ENCODE measurements at regions not wholly inside any gene's neighbourhood (a gene's known extent, or its start where the extent isn't known, plus 50 kb on each side); places are given as distances from the start of the nearest gene placed in this dataset.
"Not testable (repeated sequence)": the region's sequence is repeated elsewhere in the genome, so short reads cannot be mapped to it uniquely, and the experiment has no call there.

- H3K36me3 ChIP-seq (ENCODE audit: control insufficient read depth in 2 of 2, extremely low read depth in 1 of 2, insufficient read depth in 2 of 2, low read length in 2 of 2); H3K4me1 ChIP-seq (ENCODE audit: control insufficient read depth, extremely low read depth, insufficient read depth, low read length); DNase-seq (ENCODE audit: low read depth, low spot score); CTCF ChIA-PET; H3K9ac ChIP-seq (replicated peaks; ENCODE audit: extremely low read depth, insufficient read depth, low read length); H3K9me1 ChIP-seq (replicated peaks; ENCODE audit: control insufficient read depth, extremely low read depth, insufficient read depth, low read length); intact Hi-C loops (cut with micrococcal nuclease); POLR2A ChIA-PET; FAIRE-seq; H3K79me2 ChIP-seq (ENCODE audit: control insufficient read depth, insufficient read depth, low read length); dilution Hi-C loops (cut with MboI; ENCODE audit: extremely low pct_ligation_motif_present, low sequenced_read_pairs); H3K4me2 ChIP-seq (ENCODE audit: insufficient read depth, low read length); H4K20me1 ChIP-seq (replicated peaks; ENCODE audit: control insufficient read depth, extremely low read depth, insufficient read depth, low read length); H2AFZ ChIP-seq (ENCODE audit: low read depth, low read length); H3K9me3 ChIP-seq (replicated peaks; ENCODE audit: control insufficient read depth, insufficient read depth, low read length); BruUV-seq (replicated peaks); H3K27ac ChIP-seq (ENCODE audit: insufficient read depth, low read depth, low read length); H3K27me3 ChIP-seq (ENCODE audit: control insufficient read depth in 2 of 2, insufficient read depth in 2 of 2, low read length in 2 of 2); H3K4me3 ChIP-seq (replicated peaks in 1 of 3; ENCODE audit: insufficient read depth in 1 of 3, low read depth in 1 of 3, low read length in 3 of 3): not testable (repeated sequence)
These were observed 102.3 kb downstream of the ZNF267 start for GRCh38 chr16:31975826-31976419.

- H3K4me2 ChIP-seq (ENCODE audit: insufficient read depth, low read length); H3K4me1 ChIP-seq (ENCODE audit: control insufficient read depth, extremely low read depth, insufficient read depth, low read length); dilution Hi-C loops (cut with MboI; ENCODE audit: extremely low pct_ligation_motif_present, low sequenced_read_pairs); H3K9me3 ChIP-seq (replicated peaks; ENCODE audit: control insufficient read depth, insufficient read depth, low read length); H2AFZ ChIP-seq (ENCODE audit: low read depth, low read length); intact Hi-C loops (cut with micrococcal nuclease); H3K4me3 ChIP-seq (replicated peaks in 1 of 3; ENCODE audit: insufficient read depth in 1 of 3, low read depth in 1 of 3, low read length in 3 of 3); FAIRE-seq; H3K27ac ChIP-seq (ENCODE audit: insufficient read depth, low read depth, low read length); H3K27me3 ChIP-seq (ENCODE audit: control insufficient read depth in 2 of 2, insufficient read depth in 2 of 2, low read length in 2 of 2); H3K9me1 ChIP-seq (replicated peaks; ENCODE audit: control insufficient read depth, extremely low read depth, insufficient read depth, low read length); CTCF ChIA-PET; H3K36me3 ChIP-seq (ENCODE audit: control insufficient read depth in 2 of 2, extremely low read depth in 1 of 2, insufficient read depth in 2 of 2, low read length in 2 of 2); H3K9ac ChIP-seq (replicated peaks; ENCODE audit: extremely low read depth, insufficient read depth, low read length); DNase-seq (ENCODE audit: low read depth, low spot score); H3K79me2 ChIP-seq (ENCODE audit: control insufficient read depth, insufficient read depth, low read length); H4K20me1 ChIP-seq (replicated peaks; ENCODE audit: control insufficient read depth, extremely low read depth, insufficient read depth, low read length); BruUV-seq (replicated peaks); POLR2A ChIA-PET: not testable (repeated sequence)
These were observed 104.9 kb downstream of the ZNF267 start for GRCh38 chr16:31978463-31978862.

GRCh38 chr16:31981739-31982138, 108.1 kb downstream of the ZNF267 start:
- FAIRE-seq; H2AFZ ChIP-seq (ENCODE audit: low read depth, low read length); H4K20me1 ChIP-seq (replicated peaks; ENCODE audit: control insufficient read depth, extremely low read depth, insufficient read depth, low read length); H3K27ac ChIP-seq (ENCODE audit: insufficient read depth, low read depth, low read length); dilution Hi-C loops (cut with MboI; ENCODE audit: extremely low pct_ligation_motif_present, low sequenced_read_pairs); BruUV-seq (replicated peaks); H3K79me2 ChIP-seq (ENCODE audit: control insufficient read depth, insufficient read depth, low read length); CTCF ChIA-PET; H3K9me1 ChIP-seq (replicated peaks; ENCODE audit: control insufficient read depth, extremely low read depth, insufficient read depth, low read length); H3K4me2 ChIP-seq (ENCODE audit: insufficient read depth, low read length); H3K36me3 ChIP-seq (ENCODE audit: control insufficient read depth in 2 of 2, extremely low read depth in 1 of 2, insufficient read depth in 2 of 2, low read length in 2 of 2); H3K4me3 ChIP-seq (replicated peaks in 1 of 3; ENCODE audit: insufficient read depth in 1 of 3, low read depth in 1 of 3, low read length in 3 of 3); H3K27me3 ChIP-seq (ENCODE audit: control insufficient read depth in 2 of 2, insufficient read depth in 2 of 2, low read length in 2 of 2); H3K9ac ChIP-seq (replicated peaks; ENCODE audit: extremely low read depth, insufficient read depth, low read length); intact Hi-C loops (cut with micrococcal nuclease); H3K9me3 ChIP-seq (replicated peaks; ENCODE audit: control insufficient read depth, insufficient read depth, low read length); POLR2A ChIA-PET; H3K4me1 ChIP-seq (ENCODE audit: control insufficient read depth, extremely low read depth, insufficient read depth, low read length); DNase-seq (ENCODE audit: low read depth, low spot score): not testable (repeated sequence)

DNA sequence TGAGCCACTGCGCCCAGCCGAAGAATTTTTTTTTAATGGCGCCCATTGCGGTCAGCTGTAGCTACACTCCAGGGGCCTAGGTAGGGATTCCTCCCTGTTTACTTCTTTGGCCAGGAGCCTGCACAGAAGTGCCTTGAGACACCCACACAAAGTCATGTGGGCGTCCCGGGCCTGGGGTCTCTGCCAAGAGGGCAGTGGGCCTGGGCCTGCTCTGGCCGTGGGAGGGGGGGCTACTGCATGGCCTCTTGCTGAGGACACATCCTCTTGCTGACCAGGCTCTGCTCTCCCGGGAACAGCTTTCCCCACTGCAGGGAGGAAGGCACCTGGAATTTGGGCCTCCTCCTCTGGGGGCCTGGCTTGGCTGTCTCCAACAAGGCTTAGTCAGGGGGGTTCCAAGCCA, 109.4 kb downstream of the ZNF267 start:
- H3K27me3 ChIP-seq (ENCODE audit: control insufficient read depth in 2 of 2, insufficient read depth in 2 of 2, low read length in 2 of 2); H4K20me1 ChIP-seq (replicated peaks; ENCODE audit: control insufficient read depth, extremely low read depth, insufficient read depth, low read length); H3K4me2 ChIP-seq (ENCODE audit: insufficient read depth, low read length); H3K9me3 ChIP-seq (replicated peaks; ENCODE audit: control insufficient read depth, insufficient read depth, low read length); H3K9me1 ChIP-seq (replicated peaks; ENCODE audit: control insufficient read depth, extremely low read depth, insufficient read depth, low read length); dilution Hi-C loops (cut with MboI; ENCODE audit: extremely low pct_ligation_motif_present, low sequenced_read_pairs); H3K79me2 ChIP-seq (ENCODE audit: control insufficient read depth, insufficient read depth, low read length); DNase-seq (ENCODE audit: low read depth, low spot score); BruUV-seq (replicated peaks); FAIRE-seq; intact Hi-C loops (cut with micrococcal nuclease); CTCF ChIA-PET; H3K27ac ChIP-seq (ENCODE audit: insufficient read depth, low read depth, low read length); H3K9ac ChIP-seq (replicated peaks; ENCODE audit: extremely low read depth, insufficient read depth, low read length); H3K4me3 ChIP-seq (replicated peaks in 1 of 3; ENCODE audit: insufficient read depth in 1 of 3, low read depth in 1 of 3, low read length in 3 of 3); H2AFZ ChIP-seq (ENCODE audit: low read depth, low read length); H3K36me3 ChIP-seq (ENCODE audit: control insufficient read depth in 2 of 2, extremely low read depth in 1 of 2, insufficient read depth in 2 of 2, low read length in 2 of 2); H3K4me1 ChIP-seq (ENCODE audit: control insufficient read depth, extremely low read depth, insufficient read depth, low read length): not testable (repeated sequence)
- POLR2A ChIA-PET, result interaction anchor here (0.7 kb wide), 1 partner anchor 34 kb away, joined by 6 read pairs; no protein-coding TSS in a partner anchor
